ENCODE measurements at regions not wholly inside any gene's neighbourhood (a gene's known extent, or its start where the extent isn't known, plus 50 kb on each side); places are given as distances from the start of the nearest gene placed in this dataset.

GRCh38 chr3:184761976-184762375 is 50.0 kb upstream of the VPS8 start:
- H3K9me3 ChIP-seq (replicated peaks; ENCODE audit: control insufficient read depth, insufficient read depth, low read depth, low read length) = no peaks in the 10 kb centered on the region
- peaks cover 0 to 8% of the 10 kb centered on the region in 2 experiments; a peak in 2 of 5 replicates for H3K27me3 ChIP-seq (ENCODE audit: control insufficient read depth in 2 of 2, insufficient read depth in 2 of 2, low read length in 2 of 2)
- H2AFZ ChIP-seq (ENCODE audit: low read depth, low read length) = no peak overlapping the region
- intact Hi-C loops (cut with micrococcal nuclease) (no loop called here), in situ Hi-C loops (cut with MboI) (no loop called here)
- no peak overlapping the region for H3K9ac ChIP-seq (ENCODE audit: insufficient read depth in 1 of 2, low read depth in 2 of 2, low read length in 2 of 2)
- BruUV-seq (replicated peaks) = no TSS peak
- DNase-seq (ENCODE audit: extremely low read depth in 1 of 4, low spot score in 3 of 4) (no peak), ATAC-seq (no peak), FAIRE-seq (no peak)
- H3K79me2 ChIP-seq (ENCODE audit: control insufficient read depth, insufficient read depth, low read length) = no peaks in the 10 kb centered on the region
- H3K27ac ChIP-seq (ENCODE audit: extremely low read depth, low read depth, low read length) = no peak overlapping the region
- no peak for TF ChIP-seq SOX6 (IDR thresholded peaks at IDR 0.05)
- TF ChIP-seq HMG20B (CRISPR knock-in tag; IDR thresholded peaks at IDR 0.05) = no peak
- no peaks in the 10 kb centered on the region for H3K9me1 ChIP-seq (ENCODE audit: control insufficient read depth, insufficient read depth, low read length)
- H3K4me3 ChIP-seq = no peak overlapping the region
- no peak overlapping the region for H3K4me2 ChIP-seq (ENCODE audit: insufficient read depth, low read length)
- POLR2A ChIA-PET = interaction anchor here (0.6 kb wide), 2 partner anchors 10 to 19 kb away, joined by 3 to 5 read pairs; no protein-coding TSS in a partner anchor
- H3K36me3 ChIP-seq (ENCODE audit: control insufficient read depth, insufficient read depth, low read length) = no peaks in the 10 kb centered on the region
- peaks cover 0 to 14% of the 10 kb centered on the region in 2 experiments; a peak in 3 of 5 replicates for H3K4me1 ChIP-seq (replicated peaks in 1 of 2; ENCODE audit: control insufficient read depth in 2 of 2, insufficient read depth in 2 of 2, low read length in 2 of 2)
- CTCF ChIA-PET (ENCODE audit: low intra/inter-chr PET ratio) = no interaction called here
- H4K20me1 ChIP-seq (replicated peaks; ENCODE audit: control insufficient read depth, insufficient read depth, low read length) = no peaks in the 10 kb centered on the region
- 28% methylated on average over 4 of the region's 4 CpGs for WGBS (ENCODE audit: insufficient coverage, low coverage, missing lambda C conversion rate)
